GM19324 (cell line): ENCODE measurements at regions not wholly inside any gene's neighbourhood (a gene's known extent, or its start where the extent isn't known, plus 50 kb on each side); places are given as distances from the start of the nearest gene placed in this dataset.

Experiments
- ATAC-seq: cut with Tn5 transposase; IDR thresholded peaks from one replicate; pipeline ENCODE4 v1.9.1; 2021; ENCODE audit warnings: mild to moderate bottlenecking, moderate library complexity; ENCODE audit not compliant: unreplicated experiment, low FRiP score

DNA sequence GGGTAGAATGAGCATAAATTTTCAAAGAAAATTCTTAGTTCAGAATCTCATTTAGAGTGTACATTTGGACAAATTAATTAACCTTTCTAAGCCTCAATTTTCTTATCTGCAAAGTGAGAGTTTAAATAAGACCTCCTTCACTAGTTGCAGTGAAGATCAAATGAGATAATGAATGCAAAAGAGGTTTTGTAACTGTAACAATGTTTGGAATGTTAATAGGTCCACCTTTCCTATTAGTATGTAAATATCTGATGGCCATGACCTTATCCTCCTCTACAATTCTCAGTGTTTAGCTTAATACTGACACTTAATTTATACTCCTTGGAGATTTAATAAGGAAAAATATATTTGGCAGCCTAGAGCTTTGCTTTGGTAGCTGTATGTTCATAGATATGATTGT is 138.8 kb downstream of the GABRG1 start:
- ATAC-seq: no peak

DNA sequence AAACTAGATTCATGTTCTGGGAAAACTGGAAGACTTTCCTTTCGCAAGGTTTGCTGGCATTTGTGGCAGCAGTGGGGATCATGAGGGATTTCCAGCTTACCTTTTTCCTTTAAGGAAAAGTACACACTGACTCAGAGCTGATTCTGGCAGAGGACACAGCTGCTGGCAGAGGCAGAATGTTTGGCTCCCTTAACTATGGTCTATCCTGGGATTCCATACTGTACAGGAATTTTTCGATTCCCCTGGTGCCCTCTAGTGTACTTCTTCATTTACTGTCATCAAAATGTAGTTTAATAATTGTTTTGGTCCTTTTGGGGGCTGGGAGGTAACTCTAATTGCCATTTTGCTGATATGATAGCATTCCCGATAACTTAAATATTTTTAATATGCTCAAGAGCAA is 152.7 kb downstream of the GABRG1 start:
- ATAC-seq: no peak

DNA sequence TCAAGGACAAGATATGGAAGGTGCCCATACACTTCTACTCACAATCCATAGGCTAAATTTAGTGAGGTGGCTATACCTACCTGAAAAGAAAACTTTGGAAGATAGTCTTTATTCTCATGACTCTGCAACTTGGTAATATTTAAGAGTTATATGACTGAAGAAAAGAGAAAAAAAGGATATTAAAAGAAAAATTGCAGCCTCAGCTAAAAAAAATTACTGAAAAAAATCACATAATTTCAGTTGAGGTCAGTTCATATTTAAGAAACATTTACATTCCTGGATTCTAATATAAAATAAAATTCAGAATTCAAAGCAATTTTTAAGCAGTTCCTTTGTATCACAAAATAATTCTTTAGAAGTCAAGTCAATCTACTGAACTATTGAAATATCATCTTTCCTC is 166.5 kb downstream of the GABRG1 start:
- ATAC-seq: no peak

DNA sequence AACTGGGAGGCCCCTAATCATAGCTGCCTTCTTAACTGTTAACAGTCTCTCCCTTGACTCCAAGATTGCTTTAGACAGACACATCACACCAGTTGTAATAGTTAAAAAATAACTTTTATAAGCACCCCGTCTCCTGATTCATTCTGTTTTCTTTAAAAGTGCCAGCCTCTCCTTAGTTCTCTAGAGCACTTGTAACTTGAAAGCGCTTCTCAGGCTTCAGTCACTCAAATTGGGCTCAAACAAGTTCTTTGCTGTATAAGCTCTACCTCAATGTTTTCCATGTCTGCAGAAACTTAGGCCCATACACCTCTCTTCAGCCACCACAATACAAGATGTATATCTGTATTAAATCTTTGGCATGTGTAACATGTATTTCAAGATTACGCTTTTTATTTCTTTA is 169.6 kb downstream of the GABRG1 start:
- no peak for ATAC-seq

DNA sequence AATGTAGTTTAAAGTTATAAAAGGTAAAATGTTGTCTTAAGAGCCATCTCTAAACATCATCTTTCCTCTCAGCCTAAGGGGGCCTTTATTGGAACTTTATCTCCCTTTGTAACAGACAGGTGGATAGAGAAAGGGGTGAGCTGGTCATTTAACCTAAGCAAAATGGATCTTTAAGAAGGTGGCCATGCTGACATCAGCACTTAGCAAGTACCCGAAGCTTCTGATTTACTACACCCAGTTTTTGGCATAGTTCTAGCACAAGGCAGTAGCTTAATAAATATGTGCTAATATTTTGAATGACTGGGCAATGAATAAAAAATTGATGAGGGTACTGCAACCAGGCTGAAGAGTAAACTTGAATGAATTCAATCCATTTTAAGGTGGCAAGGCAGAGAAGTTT is 172.7 kb downstream of the GABRG1 start:
- ATAC-seq: no peak

DNA sequence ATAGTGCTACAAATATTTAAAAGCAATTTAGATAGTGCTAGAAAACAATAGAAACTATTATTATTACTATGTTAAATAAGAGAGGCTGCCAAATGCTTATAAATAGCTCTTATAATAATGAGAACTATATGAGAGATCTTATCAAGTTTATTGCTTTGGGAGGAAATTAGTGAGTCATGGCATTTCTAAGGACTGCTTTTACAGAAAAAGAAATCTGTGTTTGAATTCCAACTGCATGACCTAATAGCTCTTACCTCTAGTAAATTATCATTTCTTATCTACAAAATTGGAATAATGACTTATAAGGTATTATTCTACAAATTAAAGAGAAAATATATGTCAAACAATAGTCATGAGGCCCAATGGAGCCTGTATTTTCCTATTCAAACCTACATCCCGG is 177.2 kb downstream of the GABRG1 start:
- ATAC-seq: no peak

DNA sequence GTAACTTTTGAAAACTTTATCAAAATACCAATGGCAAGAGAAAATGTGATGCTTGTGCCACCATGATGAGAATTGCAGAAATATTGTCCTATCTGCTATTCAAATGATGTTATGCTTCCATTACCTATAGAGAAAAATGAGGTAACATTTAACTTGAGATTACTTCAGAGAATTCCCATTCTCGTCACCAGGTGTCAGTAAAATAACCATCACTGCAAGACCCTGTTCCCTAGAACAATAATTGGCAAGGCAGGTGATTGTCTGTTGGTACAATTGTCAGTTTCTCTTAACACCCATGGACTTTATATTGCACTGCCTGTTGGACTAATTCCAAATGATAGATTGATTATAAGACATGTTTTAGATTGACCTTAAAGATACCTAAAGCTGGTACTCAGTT is 179.9 kb downstream of the GABRG1 start:
- ATAC-seq: no peak

DNA sequence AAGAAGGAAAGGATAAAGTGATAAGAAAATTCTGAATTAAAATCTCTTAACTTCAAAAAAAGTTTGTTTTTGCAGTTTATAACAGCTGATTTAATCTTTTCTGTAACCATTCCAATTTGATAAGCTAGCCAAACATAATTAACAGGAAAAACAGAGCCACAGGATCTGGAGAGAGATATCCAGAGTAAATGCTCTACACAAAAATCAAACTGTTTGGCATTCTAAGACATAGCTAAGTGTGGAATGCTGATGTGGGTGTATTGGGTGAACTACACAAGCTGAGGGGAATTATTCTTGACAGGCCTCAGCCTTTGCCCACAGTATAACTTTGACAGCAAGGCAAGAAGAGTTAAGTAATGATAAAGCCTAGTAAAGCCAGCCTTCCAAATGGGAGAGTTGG is 184.8 kb downstream of the GABRG1 start:
- ATAC-seq: no peak

DNA sequence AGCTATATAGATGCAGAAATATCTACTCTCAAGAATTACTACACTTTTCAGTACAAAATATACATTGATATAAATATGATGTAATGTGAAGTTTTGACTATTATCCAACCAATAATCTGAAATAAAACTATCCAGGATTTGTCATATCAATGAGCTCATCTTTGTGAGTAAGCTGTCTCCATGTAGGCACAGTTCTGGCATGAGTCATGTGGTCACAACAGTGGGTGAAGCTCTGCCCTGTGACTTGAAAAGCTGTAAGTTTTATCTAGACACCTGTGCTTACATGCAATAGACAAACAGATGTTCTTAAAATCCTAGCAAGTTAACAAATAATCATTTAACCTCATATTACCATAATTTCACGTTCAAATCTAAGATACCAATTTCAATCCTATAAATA is 192.7 kb downstream of the GABRG1 start:
- no peak for ATAC-seq

DNA sequence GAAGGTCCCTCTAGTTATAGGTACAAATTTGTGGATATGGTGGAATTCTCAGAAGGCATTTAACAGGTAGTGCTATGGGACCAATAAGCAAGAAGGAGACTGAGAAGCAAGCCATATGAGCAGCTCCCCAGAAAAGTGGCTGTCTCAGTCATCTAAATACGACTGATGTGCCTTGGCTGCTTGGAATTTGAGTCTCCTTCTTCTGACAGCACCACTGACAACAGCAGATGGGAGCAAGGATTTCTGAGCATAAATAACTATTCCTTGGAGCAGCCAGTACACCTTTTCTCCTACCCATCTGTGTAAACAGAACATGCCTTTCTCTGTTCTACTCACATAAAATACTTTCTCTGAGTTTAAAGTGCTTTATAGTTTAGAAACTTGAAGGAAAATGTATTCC is 196.2 kb downstream of the GABRG1 start:
- ATAC-seq: no peak

DNA sequence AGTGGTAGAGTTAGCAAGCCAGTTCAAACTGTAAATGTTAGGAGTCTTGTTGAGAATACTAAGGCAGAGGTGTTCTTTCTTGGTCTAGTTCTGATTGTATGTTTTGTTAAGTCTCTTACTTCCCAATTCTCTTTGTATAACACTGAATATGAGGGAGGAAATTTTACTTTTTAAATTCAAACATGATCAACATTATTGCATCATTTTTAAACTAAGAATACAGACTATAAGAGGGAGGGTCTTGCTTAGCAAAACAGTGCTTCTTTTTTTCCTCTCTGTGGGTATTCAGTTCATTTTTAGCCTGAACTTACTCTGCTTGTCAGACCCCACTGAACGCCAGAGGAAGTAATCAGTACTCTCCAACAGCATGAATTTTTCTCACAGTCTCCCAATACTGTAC is 198.0 kb downstream of the GABRG1 start:
- ATAC-seq: no peak

DNA sequence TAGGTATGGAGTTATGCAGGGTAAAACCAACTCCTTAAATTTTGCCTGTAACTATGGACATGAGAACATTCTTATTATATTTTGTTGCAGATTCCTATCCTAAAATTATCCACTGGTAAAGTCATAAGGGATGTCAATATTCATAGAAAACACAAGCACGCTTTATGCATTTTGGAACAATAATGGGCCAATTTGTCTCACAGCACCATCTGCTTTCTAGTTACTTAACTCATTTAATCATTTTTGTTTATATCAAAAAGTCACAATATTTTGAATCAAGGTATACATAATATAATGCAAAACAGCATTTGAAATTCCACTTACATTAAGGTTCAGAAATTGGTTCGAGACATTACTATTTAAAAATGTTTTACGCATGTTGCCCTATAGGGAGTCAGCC is 203.0 kb downstream of the GABRG1 start:
- ATAC-seq: no peak

DNA sequence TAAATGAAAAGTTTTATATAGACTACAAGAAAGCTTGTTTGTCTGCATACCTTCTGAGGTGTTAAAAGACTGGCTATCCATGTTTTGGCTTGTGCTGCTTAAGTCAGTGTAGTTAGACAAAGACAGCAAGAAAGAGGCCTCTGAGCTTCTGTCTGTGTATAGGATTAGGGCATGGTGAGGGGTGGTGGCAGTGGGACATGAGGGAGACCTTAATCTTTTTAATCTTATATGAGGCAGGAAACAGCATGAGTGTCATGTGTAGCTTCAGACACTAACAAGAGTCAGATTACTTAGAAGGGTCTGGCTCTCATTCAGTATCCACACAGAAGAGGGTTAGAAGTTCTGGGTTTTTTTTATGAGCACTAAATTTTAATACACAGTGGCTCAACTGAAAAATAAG is 213.3 kb downstream of the GABRG1 start:
- no peak for ATAC-seq

DNA sequence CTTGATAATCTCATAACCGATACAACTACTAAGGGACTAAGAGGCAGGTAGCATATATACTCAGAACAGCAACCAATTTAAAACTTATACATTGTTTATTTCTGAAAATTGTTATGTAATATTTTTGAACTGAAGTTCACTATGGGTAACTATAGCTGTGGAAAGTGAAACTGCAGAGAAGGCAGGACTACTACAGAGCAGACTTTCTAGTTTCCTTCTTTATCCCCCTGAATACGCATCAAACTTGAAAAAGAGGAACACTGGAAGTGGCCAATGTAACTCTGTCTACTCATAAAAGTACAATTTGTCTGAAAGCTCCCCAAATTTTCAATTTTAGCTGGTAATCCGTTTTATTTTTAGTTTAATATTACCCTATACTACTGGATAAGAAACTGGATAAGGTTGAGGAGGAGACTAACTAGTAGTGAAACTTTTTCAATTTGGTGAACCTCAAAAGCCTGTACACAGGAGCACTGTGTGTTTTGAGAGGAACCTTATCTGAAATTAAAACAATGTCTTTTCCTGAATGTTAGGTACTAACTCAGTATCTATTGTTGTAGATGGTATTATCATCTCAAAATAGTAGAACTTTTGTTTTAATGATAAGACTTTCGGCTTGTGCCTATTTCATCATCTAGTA is 225.8 kb downstream of the GABRG1 start:
- ATAC-seq: no peak

DNA sequence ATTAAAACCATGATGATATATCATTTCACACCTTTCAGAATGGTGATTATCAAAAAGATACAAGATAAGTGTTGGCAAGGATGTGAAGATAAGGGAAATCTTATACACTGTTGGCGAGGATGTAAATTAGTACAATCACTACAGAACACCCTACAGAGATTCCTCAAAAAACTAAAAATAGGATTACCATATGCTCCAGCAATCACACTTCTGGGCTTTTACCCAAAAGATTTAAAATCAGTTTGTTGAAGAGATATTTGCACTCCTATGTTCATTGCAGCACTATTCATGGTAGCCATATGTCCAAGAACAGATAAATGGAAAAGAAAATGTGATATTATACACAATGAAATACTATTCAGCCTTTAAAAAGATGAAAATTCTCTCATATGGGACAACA is 240.4 kb downstream of the GABRG1 start:
- no peak for ATAC-seq

DNA sequence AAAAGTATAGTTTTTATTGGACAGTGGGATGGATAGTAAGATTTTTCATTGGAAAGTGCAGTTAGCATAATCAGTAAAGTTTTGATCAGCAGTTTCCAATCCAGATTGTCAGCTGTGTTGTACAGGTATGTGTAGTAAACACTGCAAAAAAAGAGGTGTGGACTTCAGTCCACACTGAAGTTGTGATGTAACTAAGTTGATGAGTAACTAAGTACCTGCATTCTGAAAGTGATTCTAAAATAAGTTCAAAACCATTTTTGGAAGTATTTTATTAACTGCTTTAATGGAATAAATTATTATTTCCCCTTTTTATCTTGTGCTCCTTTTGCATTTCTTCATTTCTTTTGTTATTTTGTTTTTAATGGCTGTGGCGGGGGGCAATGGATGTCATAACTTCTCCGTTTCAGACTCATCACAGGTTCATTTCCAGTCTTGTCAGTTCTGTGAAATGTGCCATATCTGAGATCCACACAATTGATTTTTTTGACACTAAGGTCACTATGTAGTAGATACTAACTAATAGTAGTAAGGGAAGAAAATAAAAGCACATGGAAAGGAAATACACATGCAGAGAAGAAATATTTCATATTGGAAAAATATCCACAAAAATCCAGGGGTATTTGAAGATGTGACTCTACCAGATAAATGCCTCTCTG is 247.5 kb downstream of the GABRG1 start:
- ATAC-seq: no peak

DNA sequence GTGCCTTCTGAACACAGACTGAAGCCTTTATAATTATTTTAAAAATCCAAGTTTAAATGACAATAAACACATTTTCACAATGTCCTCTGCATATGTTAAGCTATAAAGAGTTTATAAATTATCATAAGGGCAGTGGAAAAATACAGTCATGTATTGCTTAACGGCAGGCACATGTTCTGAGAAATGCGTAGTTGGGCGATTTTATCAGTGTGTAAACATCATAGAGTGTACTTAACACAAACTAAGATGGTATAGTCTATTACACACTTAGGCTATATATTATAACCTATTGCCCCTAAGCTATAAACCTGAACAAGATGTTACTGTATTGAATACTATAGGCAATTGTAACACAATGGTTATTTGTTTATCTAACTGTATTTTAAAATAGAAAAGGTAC is 254.7 kb downstream of the GABRG1 start:
- ATAC-seq: no peak

DNA sequence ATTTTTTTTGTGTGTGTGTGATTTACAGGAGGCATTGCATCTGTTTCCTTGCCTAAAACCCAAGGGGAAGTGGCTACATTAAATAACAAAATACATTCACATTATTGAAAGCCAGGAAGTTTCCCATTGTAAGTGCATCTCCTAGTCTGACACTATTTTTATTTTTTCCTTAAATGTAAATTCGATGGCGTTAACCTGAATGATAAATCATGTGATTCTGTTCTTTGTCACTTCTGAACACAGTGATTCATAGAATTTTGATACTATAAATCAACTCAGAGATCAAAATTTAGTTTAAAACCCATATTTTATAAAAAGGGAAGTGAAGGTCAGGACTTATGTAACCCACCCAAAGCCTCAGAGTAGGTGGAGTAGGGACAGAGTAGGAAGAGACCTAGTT is 258.1 kb downstream of the GABRG1 start:
- ATAC-seq: no peak

DNA sequence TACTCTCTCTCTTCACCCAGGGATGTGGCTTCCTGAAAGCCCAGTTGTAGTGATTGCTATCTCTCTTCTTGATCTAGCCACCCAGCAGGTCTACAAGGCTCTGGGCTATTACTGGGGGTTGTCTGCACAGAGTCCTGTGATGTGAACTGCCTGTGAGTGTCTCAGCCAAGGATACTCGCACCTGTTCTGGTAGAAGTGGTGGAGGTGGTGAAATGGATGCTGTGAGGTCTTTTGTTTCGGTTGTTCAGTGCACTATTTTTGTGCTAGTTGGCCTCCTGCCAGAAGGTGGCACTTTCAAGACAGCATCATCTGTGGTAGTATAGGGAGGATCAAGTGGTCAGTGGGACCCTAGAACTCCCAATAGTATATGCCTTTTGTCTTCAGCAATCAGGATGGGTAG is 268.0 kb downstream of the GABRG1 start:
- ATAC-seq: no peak

DNA sequence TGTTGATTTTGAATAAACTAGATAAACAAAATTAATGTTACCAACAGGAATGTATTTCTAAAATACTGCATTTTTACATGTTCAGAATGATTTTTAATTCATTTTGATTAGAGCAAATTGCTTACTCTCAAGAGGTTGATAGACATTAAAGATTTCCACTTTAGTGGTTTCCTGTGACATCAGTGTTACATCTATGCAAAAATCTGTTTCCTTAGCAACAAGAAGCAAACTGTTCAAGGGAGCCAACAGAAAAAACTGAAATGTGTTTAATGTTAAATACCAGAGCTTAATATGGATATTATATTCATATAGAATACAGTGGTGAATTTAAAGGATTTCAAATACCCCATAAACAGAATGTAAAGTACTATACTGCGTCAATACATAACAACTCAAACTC is 277.8 kb downstream of the GABRG1 start:
- ATAC-seq: no peak

DNA sequence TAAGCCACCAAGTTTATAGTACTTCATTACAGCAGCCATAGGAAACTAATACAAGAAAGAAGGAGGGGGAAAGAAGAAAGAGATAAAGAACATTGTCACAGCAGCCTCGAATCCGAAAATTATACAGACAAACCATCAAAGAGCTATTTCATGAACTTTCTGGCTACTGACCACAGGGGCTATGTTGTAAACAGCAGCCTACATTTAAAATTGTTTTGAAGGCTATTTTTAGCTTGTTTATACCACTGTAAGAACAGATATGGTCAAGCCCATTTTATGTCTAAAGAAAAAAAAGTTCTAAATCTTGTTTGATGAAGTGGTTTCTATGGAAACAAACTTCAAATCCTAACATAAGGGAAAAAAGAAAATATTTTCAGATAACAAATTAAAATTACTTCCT is 282.1 kb downstream of the GABRG1 start:
- no peak for ATAC-seq

DNA sequence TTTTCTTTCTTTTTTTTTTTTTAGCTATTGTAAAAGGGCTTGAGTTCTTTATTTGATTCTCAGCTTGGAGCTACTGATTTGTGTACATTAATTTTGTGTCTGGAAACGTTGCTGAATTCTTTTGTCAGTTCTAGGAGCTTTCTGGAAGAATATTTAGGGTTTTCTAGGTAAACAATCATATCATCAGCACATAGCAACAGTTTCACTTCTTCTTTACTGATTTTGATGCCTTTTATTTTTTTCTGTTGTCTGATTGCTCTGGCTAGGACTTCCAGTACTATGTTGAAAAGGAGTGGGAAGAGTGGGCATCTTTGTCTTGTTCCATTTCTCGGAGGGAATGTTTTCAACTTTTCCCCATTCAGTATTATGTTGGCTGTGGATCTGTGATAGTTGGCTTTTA is 292.2 kb downstream of the GABRG1 start:
- no peak for ATAC-seq

DNA sequence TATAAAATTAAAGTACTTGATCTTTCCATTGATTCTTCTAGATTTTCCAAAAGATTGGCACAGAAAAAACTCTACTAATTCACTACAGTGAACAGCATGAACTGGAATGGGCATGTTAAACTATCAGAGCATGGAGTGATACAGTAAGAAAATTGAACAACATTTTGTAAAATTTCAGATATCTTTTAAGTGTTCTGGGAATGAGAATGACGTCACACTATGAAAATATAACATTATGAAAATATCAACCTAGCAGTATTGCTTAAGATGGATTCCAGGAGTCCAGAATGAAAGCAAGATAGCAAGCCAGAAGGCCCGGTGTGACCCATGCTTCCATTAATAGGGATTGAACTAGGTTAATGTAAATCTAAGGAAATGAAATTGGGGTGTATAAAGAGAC is 319.9 kb downstream of the GABRG1 start:
- no peak for ATAC-seq
